Omental fat pad (tissue), 3 donors: ENCODE measurements at regions not wholly inside any gene's neighbourhood (a gene's known extent, or its start where the extent isn't known, plus 50 kb on each side); places are given as distances from the start of the nearest gene placed in this dataset.

ENCODE experiments used
- ATAC-seq: fragments of 150-250 bp; one replicate; pipeline ENCODE4 v1.9.1; 2016; ENCODE audit warnings: mild to moderate bottlenecking, moderate library complexity; ENCODE audit not compliant: low FRiP score
- DNase-seq: peaks from one replicate; pipeline ENCODE4 v3.0.0-alpha.2; 2019; ENCODE audit warnings: low spot score
- CTCF ChIP-seq, 3 donors: fragments of 450-650 bp; IDR thresholded peaks; one replicate each; pipeline ENCODE4 v1.5.1; 2016 to 2017; ENCODE audit warnings: antibody characterized with exemption in 3 of 3, mild to moderate bottlenecking in 3 of 3, moderate library complexity in 2 of 3

GRCh38 chr1:185477638-185478580 is 160.9 kb upstream of the IVNS1ABP start:
- ATAC-seq (no peak), DNase-seq (no peak)
- TF ChIP-seq CTCF (IDR thresholded peaks at IDR 0.05), result no peak

GRCh38 chr1:185474440-185475149 is 157.6 kb upstream of the IVNS1ABP start:
- ATAC-seq, result no peak
- TF ChIP-seq CTCF (IDR thresholded peaks at IDR 0.05), result no peak
- no peak for DNase-seq

DNA sequence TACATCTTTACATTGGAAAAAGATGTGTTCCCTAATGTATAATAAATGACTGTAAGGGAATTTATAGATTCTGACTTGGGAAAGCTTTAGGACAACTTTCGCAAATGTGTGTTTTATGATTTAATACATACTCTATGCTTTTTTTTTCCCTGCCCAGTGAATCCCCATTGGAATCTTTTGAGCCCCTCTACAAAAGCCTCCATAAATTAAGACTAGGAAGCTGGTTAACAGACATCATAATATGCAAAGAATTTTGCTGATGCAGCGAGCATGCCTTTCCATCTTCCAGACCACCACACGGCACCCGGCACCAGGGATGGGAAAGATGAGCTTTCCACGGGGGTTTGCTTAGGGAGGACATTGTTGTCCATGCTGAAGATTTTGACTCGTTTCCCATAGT is 156.1 kb upstream of the IVNS1ABP start:
- no peak for ATAC-seq
- no peak for DNase-seq
- TF ChIP-seq CTCF (IDR thresholded peaks at IDR 0.05), result no peak

GRCh38 chr1:185468626-185469025 is 151.6 kb upstream of the IVNS1ABP start:
- no peak for ATAC-seq
- TF ChIP-seq CTCF (IDR thresholded peaks at IDR 0.05), result no peak
- no peak for DNase-seq

DNA sequence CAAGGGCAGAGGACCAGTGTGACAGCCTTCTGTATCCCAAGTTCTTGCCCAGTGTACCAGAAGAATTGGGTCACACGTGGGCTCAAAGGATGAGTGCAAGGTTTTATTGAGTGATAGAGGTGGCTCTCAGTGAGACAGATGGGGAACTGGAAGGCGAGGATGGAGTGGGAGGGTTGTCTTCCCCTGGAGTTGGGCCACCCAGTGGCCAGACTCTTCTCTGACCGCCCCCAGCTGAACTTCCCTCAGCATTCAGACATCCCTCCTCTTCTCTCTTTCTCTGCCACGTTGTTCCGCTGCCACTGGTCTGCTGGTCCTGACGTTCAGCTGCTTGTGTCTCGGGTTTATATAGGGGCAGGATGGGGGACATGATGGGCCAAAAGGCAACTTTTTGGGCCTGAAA is 150.1 kb upstream of the IVNS1ABP start:
- DNase-seq (no peak), ATAC-seq (no peak)
- TF ChIP-seq CTCF (IDR thresholded peaks at IDR 0.05), result no peak

GRCh38 chr1:185464777-185465176 is 147.7 kb upstream of the IVNS1ABP start:
- no peak for TF ChIP-seq CTCF (IDR thresholded peaks at IDR 0.05)
- no peak for DNase-seq
- no peak for ATAC-seq
